Upper lobe of right lung (tissue), 1 donor: ENCODE measurements at regions not wholly inside any gene's neighbourhood (a gene's known extent, or its start where the extent isn't known, plus 50 kb on each side); places are given as distances from the start of the nearest gene placed in this dataset.

Experiments
- ATAC-seq: fragments of 200-7000 bp; cut with Tn5 transposase; one replicate; pipeline ENCODE4 v1.9.1; 2020; ENCODE audit warnings: mild to moderate bottlenecking, moderate library complexity
- DNase-seq: peaks from one replicate; pipeline ENCODE4 v3.0.0-alpha.2; 2020
- H3K27ac ChIP-seq: fragments of 200-600 bp; one replicate; pipeline ENCODE4 v1.8.0; 2022
- H3K27me3 ChIP-seq: fragments of 200-600 bp; one replicate; pipeline ENCODE4 v1.8.0; 2022; ENCODE audit warnings: mild to moderate bottlenecking
- H3K36me3 ChIP-seq: fragments of 200-600 bp; one replicate; pipeline ENCODE4 v1.8.0; 2022
- H3K4me1 ChIP-seq: fragments of 200-600 bp; one replicate; pipeline ENCODE4 v1.8.0; 2022
- H3K4me3 ChIP-seq: fragments of 200-600 bp; one replicate; pipeline ENCODE4 v1.8.0; 2022; ENCODE audit warnings: mild to moderate bottlenecking
- H3K9me3 ChIP-seq: fragments of 200-600 bp; one replicate; pipeline ENCODE4 v1.8.0; 2022
- intact Hi-C: fragments of 100-400 bp; cut with DNase I; formaldehyde crosslinking; loops from one replicate; pipeline ENCODE4 v1.11.0; 2022
- TF ChIP-seq, protein P1 (sequence below): fragments of 200-600 bp; IDR thresholded peaks from one replicate; pipeline ENCODE4 v1.8.0; 2022; ENCODE audit warnings: antibody characterized with exemption
- donor health status: DM: no; HTN: yes; CAD: no; lungs with severe emphysema.

DNA sequence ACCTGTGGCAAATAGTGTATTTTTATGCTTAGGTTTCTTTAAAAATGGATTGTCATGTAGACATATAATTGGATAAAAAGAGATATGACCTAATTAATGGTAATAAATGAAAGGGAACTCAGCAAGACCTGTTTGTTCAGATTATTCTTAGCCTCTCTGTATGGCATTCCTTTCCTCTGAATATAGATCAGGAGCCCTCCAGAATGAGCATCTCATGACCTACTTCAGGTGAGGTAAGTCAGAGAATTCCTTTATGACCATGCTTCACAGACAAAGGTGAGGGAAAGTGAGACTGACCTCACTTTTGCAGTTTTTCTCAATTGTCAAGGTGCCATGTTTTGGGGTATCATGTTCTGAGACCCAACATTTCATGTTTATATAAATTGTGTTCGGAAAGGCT is 1744.3 kb upstream of the PIK3C3 start:
- ATAC-seq: no peak
- Histone ChIP-seq H3K4me1 (no peaks in the 10 kb centered on the region), H3K27ac (no peak overlapping the region), H3K4me3 (no peak overlapping the region), H3K27me3 (no peaks in the 10 kb centered on the region), H3K36me3 (no peaks in the 10 kb centered on the region), H3K9me3 (no peaks in the 10 kb centered on the region)
- DNase-seq: no peak
- TF ChIP-seq, protein P1, sequence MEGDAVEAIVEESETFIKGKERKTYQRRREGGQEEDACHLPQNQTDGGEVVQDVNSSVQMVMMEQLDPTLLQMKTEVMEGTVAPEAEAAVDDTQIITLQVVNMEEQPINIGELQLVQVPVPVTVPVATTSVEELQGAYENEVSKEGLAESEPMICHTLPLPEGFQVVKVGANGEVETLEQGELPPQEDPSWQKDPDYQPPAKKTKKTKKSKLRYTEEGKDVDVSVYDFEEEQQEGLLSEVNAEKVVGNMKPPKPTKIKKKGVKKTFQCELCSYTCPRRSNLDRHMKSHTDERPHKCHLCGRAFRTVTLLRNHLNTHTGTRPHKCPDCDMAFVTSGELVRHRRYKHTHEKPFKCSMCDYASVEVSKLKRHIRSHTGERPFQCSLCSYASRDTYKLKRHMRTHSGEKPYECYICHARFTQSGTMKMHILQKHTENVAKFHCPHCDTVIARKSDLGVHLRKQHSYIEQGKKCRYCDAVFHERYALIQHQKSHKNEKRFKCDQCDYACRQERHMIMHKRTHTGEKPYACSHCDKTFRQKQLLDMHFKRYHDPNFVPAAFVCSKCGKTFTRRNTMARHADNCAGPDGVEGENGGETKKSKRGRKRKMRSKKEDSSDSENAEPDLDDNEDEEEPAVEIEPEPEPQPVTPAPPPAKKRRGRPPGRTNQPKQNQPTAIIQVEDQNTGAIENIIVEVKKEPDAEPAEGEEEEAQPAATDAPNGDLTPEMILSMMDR: no peak
- intact Hi-C loops: no loop called here

DNA sequence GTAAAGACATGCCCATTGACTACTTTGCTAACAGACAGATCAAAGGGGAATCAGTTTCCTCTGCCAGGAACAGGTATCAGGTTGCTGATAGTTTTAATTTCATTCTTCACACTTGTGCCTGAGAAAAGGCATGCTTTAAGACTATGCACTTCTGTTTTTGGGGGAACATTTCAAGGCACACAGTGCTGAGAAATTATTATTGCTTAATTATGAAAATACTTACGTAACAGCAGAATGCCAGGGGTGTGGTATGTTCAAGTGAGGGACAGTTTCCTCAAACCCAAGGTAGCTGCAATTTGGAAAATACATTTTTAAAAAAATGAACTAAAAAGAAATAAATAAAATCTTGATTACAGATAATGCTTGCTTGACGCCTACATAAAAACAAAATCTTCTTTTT is 1746.1 kb upstream of the PIK3C3 start:
- intact Hi-C loops: no loop called here
- Histone ChIP-seq H3K36me3 (no peaks in the 10 kb centered on the region), H3K4me3 (no peak overlapping the region), H3K9me3 (no peaks in the 10 kb centered on the region), H3K27me3 (no peaks in the 10 kb centered on the region), H3K27ac (no peak overlapping the region), H3K4me1 (no peaks in the 10 kb centered on the region)
- no peak for DNase-seq
- TF ChIP-seq, protein P1: no peak
- no peak for ATAC-seq

DNA sequence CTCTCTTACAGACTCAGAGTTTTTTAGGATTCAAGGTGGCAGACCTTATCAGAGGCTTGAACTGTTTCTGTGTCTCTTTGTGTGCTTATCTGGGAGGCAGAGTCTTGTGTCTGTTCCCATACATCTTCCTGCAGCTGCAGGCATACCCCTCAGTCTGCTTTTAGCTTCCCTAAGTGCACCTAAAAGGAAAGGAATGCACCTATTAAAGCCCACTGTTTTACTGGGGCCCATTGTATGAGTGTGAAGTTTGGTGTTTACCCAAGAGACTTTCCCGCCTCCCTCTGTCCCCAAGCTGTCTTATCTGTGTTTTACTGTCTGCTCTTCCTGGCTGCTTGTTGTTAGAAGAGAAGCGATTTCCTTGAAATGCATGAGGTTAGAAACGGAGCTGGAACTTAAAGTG is 1757.3 kb upstream of the PIK3C3 start:
- Histone ChIP-seq H3K36me3 (no peaks in the 10 kb centered on the region), H3K27me3 (no peaks in the 10 kb centered on the region), H3K4me1 (no peaks in the 10 kb centered on the region), H3K9me3 (no peaks in the 10 kb centered on the region), H3K4me3 (no peak overlapping the region), H3K27ac (no peak overlapping the region)
- TF ChIP-seq, protein P1: no peak
- intact Hi-C loops: no loop called here
- ATAC-seq (no peak), DNase-seq (no peak)

DNA sequence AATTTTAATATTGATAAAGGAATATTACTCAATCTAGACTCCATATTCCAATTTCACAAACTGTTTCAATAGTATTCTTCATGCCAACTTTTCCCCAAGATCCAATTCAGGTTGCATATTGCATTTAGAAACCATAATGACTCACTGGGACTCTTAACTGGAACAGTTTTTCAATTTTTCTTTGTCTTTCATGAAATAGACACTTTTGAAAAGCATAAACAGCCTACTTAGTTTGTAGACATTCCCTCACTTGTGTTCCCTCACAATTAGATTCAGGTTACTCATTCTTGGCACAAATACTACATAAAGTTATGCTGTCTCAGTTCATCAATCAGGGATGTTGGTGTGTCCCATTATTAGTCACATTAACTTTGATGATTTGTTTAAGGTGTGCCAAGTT is 1768.4 kb upstream of the PIK3C3 start:
- DNase-seq: no peak
- Histone ChIP-seq H3K27me3 (no peaks in the 10 kb centered on the region), H3K27ac (no peak overlapping the region), H3K4me1 (no peaks in the 10 kb centered on the region), H3K36me3 (no peaks in the 10 kb centered on the region), H3K4me3 (no peak overlapping the region), H3K9me3 (no peaks in the 10 kb centered on the region)
- TF ChIP-seq, protein P1: no peak
- ATAC-seq: no peak
- intact Hi-C loops: no loop called here

DNA sequence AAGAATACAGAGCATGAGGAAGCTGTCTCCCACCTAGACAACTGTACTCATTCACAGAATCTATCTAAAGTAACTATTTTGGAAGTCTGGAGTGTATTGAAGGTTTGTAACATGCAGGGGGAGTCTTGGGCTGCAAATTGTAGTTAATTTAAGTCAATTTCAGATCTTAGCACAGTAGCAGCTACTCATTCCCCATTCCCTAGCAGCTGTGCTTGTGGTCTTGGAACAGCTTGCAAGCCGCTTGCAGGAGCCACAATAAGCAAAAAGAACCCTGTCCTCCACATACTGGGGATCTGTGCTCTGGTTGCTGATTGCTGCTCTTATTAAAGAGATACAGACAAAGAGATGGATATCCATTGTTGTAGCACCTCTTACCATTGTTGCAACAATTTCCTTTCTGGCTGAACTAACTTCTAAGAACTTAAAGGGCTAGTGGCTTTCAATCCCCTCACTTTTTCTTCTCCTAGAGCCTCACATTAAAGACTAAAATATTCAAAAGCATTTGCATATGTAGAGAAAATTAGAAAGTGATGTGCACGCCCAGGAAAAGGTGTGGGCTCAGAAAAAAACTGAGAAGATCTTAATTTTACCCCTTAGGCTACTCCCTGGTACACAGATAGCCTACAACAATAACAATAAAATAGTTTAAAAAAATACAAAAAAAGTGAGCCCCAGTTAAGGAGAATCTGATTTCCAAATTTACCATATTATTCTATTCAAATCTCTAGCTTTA is 1775.1 kb upstream of the PIK3C3 start:
- Histone ChIP-seq H3K27ac (no peak overlapping the region), H3K4me3 (no peak overlapping the region), H3K9me3 (no peaks in the 10 kb centered on the region), H3K36me3 (no peaks in the 10 kb centered on the region), H3K4me1 (no peaks in the 10 kb centered on the region), H3K27me3 (no peaks in the 10 kb centered on the region)
- no peak for DNase-seq
- no peak for ATAC-seq
- TF ChIP-seq, protein P1: no peak
- intact Hi-C loops: no loop called here

DNA sequence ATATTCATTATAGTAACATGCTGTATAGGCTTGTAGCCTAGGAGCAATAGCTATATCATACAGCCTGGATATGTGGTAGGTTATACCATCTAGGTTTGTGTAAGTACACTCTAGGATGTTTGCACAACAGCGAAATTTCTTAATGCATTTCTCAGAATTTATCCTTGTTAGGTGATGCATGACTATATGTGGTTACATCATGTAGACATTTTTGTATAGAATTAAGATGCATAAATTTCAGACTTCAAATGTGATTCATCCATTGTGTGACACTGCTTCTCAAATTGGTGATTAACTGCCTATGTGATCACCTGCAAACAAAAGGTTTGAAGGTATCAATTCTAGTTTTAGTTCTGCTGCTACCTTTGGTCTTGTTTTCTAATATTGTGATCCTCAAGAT is 1787.0 kb upstream of the PIK3C3 start:
- TF ChIP-seq, protein P1: no peak
- Histone ChIP-seq H3K27ac (no peak overlapping the region), H3K9me3 (no peaks in the 10 kb centered on the region), H3K27me3 (no peaks in the 10 kb centered on the region), H3K4me1 (no peaks in the 10 kb centered on the region), H3K4me3 (no peak overlapping the region), H3K36me3 (no peaks in the 10 kb centered on the region)
- intact Hi-C loops: no loop called here
- no peak for ATAC-seq
- DNase-seq: no peak
